ENCODE measurements at regions not wholly inside any gene's neighbourhood (a gene's known extent, or its start where the extent isn't known, plus 50 kb on each side); places are given as distances from the start of the nearest gene placed in this dataset.

DNA sequence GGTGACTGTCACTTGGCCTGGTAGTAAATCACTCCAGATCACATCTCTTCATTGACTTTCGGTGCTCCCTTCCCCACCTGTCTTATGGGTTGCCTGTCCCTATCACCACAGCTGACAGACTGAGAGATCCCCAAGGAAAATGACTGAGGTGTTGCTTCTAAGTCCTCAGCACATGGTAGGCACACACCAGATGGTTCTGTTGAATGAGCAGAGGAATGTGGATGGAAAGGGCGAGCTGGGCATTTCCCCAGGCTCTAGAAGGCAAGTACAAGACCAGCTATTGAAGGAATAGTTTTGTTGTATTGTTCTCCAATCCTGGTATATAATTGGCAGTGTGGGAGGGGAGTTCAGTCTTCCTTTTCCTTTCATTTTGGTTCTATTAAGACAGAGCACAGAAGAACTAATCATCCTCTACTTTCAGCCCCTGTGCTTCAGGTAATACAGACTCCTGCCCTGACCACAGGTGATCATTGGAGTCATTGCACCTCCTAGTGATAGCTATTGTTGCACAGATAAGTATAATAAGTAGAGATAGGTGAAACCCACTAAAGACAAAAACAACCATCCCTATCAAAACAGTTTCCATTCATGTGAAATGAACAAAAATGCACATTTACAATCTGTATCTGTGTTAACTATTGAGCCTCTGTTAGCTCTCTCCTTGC, 158.6 kb downstream of the TRAM1L1 start:
- H3K36me3 ChIP-seq (ENCODE audit: control insufficient read depth, insufficient read depth, low read length) = no peaks in the 10 kb centered on the region
- H3K4me1 ChIP-seq (ENCODE audit: control insufficient read depth, insufficient read depth, low read length) = no peaks in the 10 kb centered on the region
- H3K27ac ChIP-seq (ENCODE audit: low read length) = no peak overlapping the region
- TF ChIP-seq SIN3A (IDR thresholded peaks at IDR 0.05; ENCODE audit: borderline replicate concordance, insufficient read depth, low read depth, low read length) (no peak), TCF7L2 (IDR thresholded peaks at IDR 0.05; ENCODE audit: low read depth, low read length) (no peak)
- TF ChIP-seq, protein P1, sequence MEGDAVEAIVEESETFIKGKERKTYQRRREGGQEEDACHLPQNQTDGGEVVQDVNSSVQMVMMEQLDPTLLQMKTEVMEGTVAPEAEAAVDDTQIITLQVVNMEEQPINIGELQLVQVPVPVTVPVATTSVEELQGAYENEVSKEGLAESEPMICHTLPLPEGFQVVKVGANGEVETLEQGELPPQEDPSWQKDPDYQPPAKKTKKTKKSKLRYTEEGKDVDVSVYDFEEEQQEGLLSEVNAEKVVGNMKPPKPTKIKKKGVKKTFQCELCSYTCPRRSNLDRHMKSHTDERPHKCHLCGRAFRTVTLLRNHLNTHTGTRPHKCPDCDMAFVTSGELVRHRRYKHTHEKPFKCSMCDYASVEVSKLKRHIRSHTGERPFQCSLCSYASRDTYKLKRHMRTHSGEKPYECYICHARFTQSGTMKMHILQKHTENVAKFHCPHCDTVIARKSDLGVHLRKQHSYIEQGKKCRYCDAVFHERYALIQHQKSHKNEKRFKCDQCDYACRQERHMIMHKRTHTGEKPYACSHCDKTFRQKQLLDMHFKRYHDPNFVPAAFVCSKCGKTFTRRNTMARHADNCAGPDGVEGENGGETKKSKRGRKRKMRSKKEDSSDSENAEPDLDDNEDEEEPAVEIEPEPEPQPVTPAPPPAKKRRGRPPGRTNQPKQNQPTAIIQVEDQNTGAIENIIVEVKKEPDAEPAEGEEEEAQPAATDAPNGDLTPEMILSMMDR (IDR thresholded peaks at IDR 0.05) = no peak
- no peak for DNase-seq (ENCODE audit: low read depth, low spot score)
- in situ Hi-C loops (cut with HindIII; ENCODE audit: low pct_unique_long_range_greater_than_20kb, low sequenced_read_pairs) = no loop called here
- no peaks in the 10 kb centered on the region for H3K27me3 ChIP-seq (ENCODE audit: control insufficient read depth, insufficient read depth, low read length)
- no peak for ATAC-seq
- ChIA-PET CTCF (no interaction called here), POLR2A (no interaction called here)
- intact Hi-C loops (cut with micrococcal nuclease; ENCODE audit: unreplicated experiment) = no loop called here
- BruUV-seq (replicated peaks) = no TSS peak
- H3K9me3 ChIP-seq (ENCODE audit: control insufficient read depth, insufficient read depth, low read depth, low read length) = no peaks in the 10 kb centered on the region
- no peak overlapping the region for H3K4me3 ChIP-seq (ENCODE audit: low read depth in 2 of 2, low read length in 2 of 2)

DNA sequence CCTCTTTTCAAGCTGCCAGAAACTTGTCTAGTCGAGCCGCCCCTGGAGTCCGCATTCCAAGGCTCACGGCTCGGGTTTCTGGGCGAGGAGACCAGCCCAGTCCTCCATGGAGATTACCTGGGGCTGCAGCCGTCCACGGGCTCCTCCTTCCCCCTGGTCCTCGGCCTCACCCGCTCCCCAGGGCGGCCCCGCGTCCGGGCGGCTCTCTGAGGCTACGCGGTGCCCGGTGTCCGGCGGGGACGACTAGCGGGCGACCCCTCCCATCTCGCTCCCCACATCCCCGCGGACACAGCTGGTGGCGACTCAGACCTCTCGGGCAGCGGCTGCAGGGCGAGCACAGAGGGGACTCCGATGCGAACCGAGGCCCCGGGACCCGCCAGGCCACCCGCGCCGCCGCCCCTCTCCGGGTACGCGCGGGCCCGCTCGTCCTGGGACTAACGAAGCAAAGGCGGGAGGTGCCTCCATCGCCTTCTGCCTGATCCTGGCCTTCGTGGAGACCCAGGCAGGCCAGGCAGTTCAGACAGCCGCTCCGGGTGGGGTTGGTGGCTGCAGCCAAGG, 159.4 kb downstream of the TRAM1L1 start:
- no peak for DNase-seq (ENCODE audit: low read depth, low spot score)
- Histone ChIP-seq H3K4me3 (ENCODE audit: low read depth in 2 of 2, low read length in 2 of 2) (no peak overlapping the region; a peak in 1 of 4 replicates), H3K4me1 (ENCODE audit: control insufficient read depth, insufficient read depth, low read length) (no peaks in the 10 kb centered on the region), H3K27me3 (ENCODE audit: control insufficient read depth, insufficient read depth, low read length) (no peaks in the 10 kb centered on the region), H3K27ac (ENCODE audit: low read length) (no peak overlapping the region), H3K36me3 (ENCODE audit: control insufficient read depth, insufficient read depth, low read length) (no peaks in the 10 kb centered on the region), H3K9me3 (ENCODE audit: control insufficient read depth, insufficient read depth, low read depth, low read length) (no peaks in the 10 kb centered on the region)
- ChIA-PET CTCF (no interaction called here), POLR2A (no interaction called here)
- no peak for ATAC-seq
- TF ChIP-seq, protein P1 (IDR thresholded peaks at IDR 0.05) = no peak
- TF ChIP-seq TCF7L2 (IDR thresholded peaks at IDR 0.05; ENCODE audit: low read depth, low read length) (no peak), POLR2AphosphoS5 (IDR thresholded peaks at IDR 0.05; ENCODE audit: low read depth, low read length) (no peak), SIN3A (IDR thresholded peaks at IDR 0.05; ENCODE audit: borderline replicate concordance, insufficient read depth, low read depth, low read length) (no peak)
- TF ChIP-seq, protein P2, sequence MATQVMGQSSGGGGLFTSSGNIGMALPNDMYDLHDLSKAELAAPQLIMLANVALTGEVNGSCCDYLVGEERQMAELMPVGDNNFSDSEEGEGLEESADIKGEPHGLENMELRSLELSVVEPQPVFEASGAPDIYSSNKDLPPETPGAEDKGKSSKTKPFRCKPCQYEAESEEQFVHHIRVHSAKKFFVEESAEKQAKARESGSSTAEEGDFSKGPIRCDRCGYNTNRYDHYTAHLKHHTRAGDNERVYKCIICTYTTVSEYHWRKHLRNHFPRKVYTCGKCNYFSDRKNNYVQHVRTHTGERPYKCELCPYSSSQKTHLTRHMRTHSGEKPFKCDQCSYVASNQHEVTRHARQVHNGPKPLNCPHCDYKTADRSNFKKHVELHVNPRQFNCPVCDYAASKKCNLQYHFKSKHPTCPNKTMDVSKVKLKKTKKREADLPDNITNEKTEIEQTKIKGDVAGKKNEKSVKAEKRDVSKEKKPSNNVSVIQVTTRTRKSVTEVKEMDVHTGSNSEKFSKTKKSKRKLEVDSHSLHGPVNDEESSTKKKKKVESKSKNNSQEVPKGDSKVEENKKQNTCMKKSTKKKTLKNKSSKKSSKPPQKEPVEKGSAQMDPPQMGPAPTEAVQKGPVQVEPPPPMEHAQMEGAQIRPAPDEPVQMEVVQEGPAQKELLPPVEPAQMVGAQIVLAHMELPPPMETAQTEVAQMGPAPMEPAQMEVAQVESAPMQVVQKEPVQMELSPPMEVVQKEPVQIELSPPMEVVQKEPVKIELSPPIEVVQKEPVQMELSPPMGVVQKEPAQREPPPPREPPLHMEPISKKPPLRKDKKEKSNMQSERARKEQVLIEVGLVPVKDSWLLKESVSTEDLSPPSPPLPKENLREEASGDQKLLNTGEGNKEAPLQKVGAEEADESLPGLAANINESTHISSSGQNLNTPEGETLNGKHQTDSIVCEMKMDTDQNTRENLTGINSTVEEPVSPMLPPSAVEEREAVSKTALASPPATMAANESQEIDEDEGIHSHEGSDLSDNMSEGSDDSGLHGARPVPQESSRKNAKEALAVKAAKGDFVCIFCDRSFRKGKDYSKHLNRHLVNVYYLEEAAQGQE (IDR thresholded peaks at IDR 0.05; ENCODE audit: insufficient read depth in 1 of 2, low read depth in 2 of 2, low read length in 1 of 2) = no peak
- intact Hi-C loops (cut with micrococcal nuclease; ENCODE audit: unreplicated experiment) = no loop called here
- in situ Hi-C loops (cut with HindIII; ENCODE audit: low pct_unique_long_range_greater_than_20kb, low sequenced_read_pairs) = no loop called here
- no TSS peak for BruUV-seq (replicated peaks)
